ENCODE measurements at regions not wholly inside any gene's neighbourhood (a gene's known extent, or its start where the extent isn't known, plus 50 kb on each side); places are given as distances from the start of the nearest gene placed in this dataset.

DNA sequence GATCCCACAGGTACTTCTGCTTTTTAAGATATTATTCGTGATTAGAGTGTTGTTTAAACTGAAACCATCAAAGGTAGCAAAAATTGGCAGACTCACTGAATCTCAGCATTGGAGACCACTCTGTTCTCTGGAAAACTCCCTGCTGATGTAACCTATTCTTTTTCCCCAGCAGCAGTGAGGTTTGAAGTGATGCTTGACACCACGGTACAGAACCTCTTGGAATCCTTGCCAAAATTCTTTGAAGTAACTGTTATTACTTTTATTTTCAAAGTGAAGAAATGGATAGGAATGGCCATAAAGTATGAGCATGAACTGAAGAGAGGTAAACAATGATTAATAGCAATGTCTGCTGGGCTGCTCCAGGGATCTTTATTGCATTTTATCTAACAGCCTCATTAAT, 66.4 kb upstream of the KL start:
- Histone ChIP-seq H3K4me1 (ENCODE audit: control insufficient read depth, insufficient read depth, low read length) (no peaks in the 10 kb centered on the region), H3K9ac (ENCODE audit: low read length) (no peak overlapping the region), H3K4me3 (ENCODE audit: low read length) (no peak overlapping the region), H3K27me3 (replicated peaks; ENCODE audit: control insufficient read depth, insufficient read depth, low read length) (peaks cover 6% of the 10 kb centered on the region), H3K9me3 (ENCODE audit: control insufficient read depth, low read length) (peaks cover 17% of the 10 kb centered on the region), H3K36me3 (ENCODE audit: control insufficient read depth, insufficient read depth, low read length, severe bottlenecking) (no peaks in the 10 kb centered on the region)
- DNase-seq (ENCODE audit: low read depth) = no peak

DNA sequence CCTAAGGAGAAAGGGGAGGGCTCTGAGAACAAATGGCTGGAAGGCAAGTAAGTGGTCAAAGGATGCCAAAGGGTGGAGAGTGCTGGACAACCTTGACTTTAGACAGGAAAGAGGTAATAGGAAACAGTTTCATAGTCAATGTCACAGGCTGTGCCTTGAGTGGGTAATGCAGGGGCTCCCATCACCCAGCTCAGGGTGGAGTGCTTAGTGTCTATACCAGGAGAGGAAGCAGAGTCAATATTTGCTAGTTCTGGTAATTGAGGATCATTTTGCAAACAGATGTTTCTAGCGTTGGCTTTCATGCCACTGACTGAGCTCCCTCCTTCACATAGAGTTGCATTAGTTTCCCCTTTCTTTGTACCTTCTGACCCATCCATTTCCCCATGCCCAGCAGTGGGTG, 64.6 kb upstream of the KL start:
- H3K27me3 ChIP-seq (replicated peaks; ENCODE audit: control insufficient read depth, insufficient read depth, low read length) = peaks cover 6% of the 10 kb centered on the region
- H3K4me1 ChIP-seq (ENCODE audit: control insufficient read depth, insufficient read depth, low read length) = peaks cover 8% of the 10 kb centered on the region
- H3K4me3 ChIP-seq (ENCODE audit: low read length) = no peak overlapping the region
- H3K9ac ChIP-seq (ENCODE audit: low read length) = no peak overlapping the region
- no peak for DNase-seq (ENCODE audit: low read depth)
- H3K9me3 ChIP-seq (ENCODE audit: control insufficient read depth, low read length) = peaks cover 4% of the 10 kb centered on the region
- no peaks in the 10 kb centered on the region for H3K36me3 ChIP-seq (ENCODE audit: control insufficient read depth, insufficient read depth, low read length, severe bottlenecking)

DNA sequence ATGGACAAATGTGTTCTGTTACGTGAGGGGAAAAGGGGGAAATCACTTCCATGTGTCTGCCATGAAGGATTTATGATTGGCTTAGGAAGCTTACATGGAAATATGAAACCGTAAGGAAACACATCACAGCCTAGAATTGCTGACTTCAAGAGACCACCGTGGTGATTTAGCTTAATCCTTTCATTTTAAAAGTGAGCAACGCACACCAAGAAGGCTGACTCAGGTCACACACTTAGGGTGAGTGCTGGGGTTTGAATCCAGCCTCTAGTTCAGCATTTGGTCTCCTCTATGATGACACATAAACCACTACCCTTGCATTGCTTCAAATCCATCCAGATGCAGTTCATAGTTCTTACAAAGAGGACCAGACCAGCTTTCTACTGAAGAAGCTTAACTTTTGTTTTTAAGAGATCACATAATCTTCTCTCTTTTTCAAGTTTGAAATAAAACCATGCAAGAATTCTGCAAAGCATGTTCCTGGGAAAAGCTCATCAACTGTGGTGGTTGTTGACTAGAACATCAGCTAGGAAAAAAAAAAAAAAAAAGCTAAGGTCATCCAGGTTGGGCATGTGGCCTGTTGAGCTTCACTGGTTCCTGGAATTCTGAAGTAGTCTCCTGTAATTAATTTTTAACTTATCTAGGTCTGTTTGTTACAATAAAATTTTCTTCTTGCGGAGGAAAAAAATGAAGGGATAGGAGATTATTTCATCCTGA, 60.2 kb upstream of the KL start:
- H3K27me3 ChIP-seq (replicated peaks; ENCODE audit: control insufficient read depth, insufficient read depth, low read length) = peaks cover 23% of the 10 kb centered on the region
- H3K4me1 ChIP-seq (ENCODE audit: control insufficient read depth, insufficient read depth, low read length) = peaks cover 8% of the 10 kb centered on the region
- no peaks in the 10 kb centered on the region for H3K36me3 ChIP-seq (ENCODE audit: control insufficient read depth, insufficient read depth, low read length, severe bottlenecking)
- H3K9me3 ChIP-seq (ENCODE audit: control insufficient read depth, low read length) = no peaks in the 10 kb centered on the region
- no peak overlapping the region for H3K9ac ChIP-seq (ENCODE audit: low read length)
- no peak overlapping the region for H3K4me3 ChIP-seq (ENCODE audit: low read length)
- DNase-seq (ENCODE audit: low read depth) = no peak

DNA sequence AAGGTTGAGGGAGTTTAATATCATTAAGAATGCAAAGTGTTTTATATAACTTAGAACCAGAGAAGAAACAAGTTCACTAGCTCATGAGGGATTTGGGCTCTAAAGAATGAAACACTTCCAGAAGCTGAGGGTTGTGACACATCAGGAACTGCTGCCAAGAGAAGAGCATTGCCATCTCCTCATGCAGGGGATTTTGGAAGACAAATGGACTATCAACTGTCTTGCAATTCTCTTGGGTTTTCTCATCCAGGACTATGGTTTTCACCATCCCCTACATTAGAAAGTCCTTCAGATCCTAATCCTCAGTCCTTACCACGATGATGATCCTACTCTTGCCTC, 59.7 kb upstream of the KL start:
- DNase-seq (ENCODE audit: low read depth) = no peak
- H3K9me3 ChIP-seq (ENCODE audit: control insufficient read depth, low read length) = no peaks in the 10 kb centered on the region
- no peaks in the 10 kb centered on the region for H3K36me3 ChIP-seq (ENCODE audit: control insufficient read depth, insufficient read depth, low read length, severe bottlenecking)
- no peak overlapping the region for H3K4me3 ChIP-seq (ENCODE audit: low read length)
- H3K9ac ChIP-seq (ENCODE audit: low read length) = no peak overlapping the region
- peaks cover 28% of the 10 kb centered on the region for H3K27me3 ChIP-seq (replicated peaks; ENCODE audit: control insufficient read depth, insufficient read depth, low read length)
- peaks cover 8% of the 10 kb centered on the region for H3K4me1 ChIP-seq (ENCODE audit: control insufficient read depth, insufficient read depth, low read length)

DNA sequence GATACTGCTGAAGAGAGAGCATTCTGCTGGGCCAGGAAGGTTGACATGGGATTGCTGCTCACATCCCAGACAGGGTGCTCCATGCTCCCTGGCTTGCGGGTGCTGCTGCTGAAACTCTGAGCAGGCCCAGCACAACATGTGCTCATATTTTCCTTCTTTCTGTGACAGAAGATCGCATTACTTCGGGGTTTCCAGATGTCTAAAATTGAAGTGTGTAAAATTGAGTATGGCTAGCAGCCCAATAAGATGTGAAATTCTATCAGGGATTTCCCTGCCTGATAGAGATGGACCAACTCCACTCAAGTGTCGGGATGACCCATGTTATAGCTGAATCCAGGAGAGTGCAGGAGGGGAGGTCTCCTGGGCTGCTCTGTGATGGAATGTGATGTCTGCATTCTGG, 55.6 kb upstream of the KL start:
- Histone ChIP-seq H3K9ac (ENCODE audit: low read length) (no peak overlapping the region), H3K27me3 (replicated peaks; ENCODE audit: control insufficient read depth, insufficient read depth, low read length) (peaks cover 23% of the 10 kb centered on the region), H3K4me3 (ENCODE audit: low read length) (no peak overlapping the region), H3K9me3 (ENCODE audit: control insufficient read depth, low read length) (no peaks in the 10 kb centered on the region), H3K4me1 (ENCODE audit: control insufficient read depth, insufficient read depth, low read length) (peaks cover 8% of the 10 kb centered on the region), H3K36me3 (ENCODE audit: control insufficient read depth, insufficient read depth, low read length, severe bottlenecking) (no peaks in the 10 kb centered on the region)
- DNase-seq (ENCODE audit: low read depth) = no peak

DNA sequence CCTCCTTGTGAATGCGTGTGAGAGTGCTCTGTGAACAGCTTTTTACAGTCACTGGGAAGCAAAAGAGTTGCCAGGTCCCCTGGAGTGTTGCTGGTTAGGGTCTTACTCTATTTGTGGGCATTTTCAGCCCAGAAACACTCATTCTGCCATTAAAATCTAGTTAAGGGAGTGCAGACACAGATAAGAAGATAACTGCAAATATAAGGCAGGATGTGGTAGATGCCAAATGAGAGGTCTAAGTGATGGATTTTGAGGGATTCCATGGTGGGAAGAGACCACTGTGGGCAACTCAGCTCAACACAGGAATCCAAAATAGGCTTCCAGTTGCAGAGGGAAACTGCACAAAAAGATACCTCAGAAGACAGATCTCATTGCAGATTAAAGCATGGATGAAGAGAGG, 54.5 kb upstream of the KL start:
- Histone ChIP-seq H3K9me3 (ENCODE audit: control insufficient read depth, low read length) (no peaks in the 10 kb centered on the region), H3K4me1 (ENCODE audit: control insufficient read depth, insufficient read depth, low read length) (no peaks in the 10 kb centered on the region), H3K36me3 (ENCODE audit: control insufficient read depth, insufficient read depth, low read length, severe bottlenecking) (no peaks in the 10 kb centered on the region), H3K27me3 (replicated peaks; ENCODE audit: control insufficient read depth, insufficient read depth, low read length) (peaks cover 23% of the 10 kb centered on the region), H3K4me3 (ENCODE audit: low read length) (no peak overlapping the region), H3K9ac (ENCODE audit: low read length) (no peak overlapping the region)
- DNase-seq (ENCODE audit: low read depth) = no peak

DNA sequence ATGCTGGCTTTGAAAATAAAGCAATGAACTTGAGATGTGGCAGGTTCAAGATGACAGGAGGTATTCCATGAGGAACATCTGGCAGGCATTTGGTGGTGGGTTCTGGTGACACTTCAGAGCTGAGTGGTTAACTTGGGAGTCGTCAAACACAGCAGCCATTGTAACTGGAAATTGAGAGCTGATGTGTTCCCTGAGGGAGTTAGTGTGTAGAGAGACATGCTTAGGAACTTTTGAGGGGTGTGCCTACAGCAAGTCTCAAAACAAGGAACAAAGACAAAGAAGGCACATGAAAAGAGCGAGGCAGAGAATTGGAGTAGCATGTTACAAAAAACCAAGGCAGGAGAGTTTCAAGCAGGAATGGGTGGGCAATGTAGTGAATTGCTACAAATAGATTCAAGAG, 53.9 kb upstream of the KL start:
- H3K4me1 ChIP-seq (ENCODE audit: control insufficient read depth, insufficient read depth, low read length) = no peaks in the 10 kb centered on the region
- H3K9me3 ChIP-seq (ENCODE audit: control insufficient read depth, low read length) = no peaks in the 10 kb centered on the region
- H3K4me3 ChIP-seq (ENCODE audit: low read length) = no peak overlapping the region
- H3K9ac ChIP-seq (ENCODE audit: low read length) = no peak overlapping the region
- H3K27me3 ChIP-seq (replicated peaks; ENCODE audit: control insufficient read depth, insufficient read depth, low read length) = peaks cover 22% of the 10 kb centered on the region
- no peak for DNase-seq (ENCODE audit: low read depth)
- H3K36me3 ChIP-seq (ENCODE audit: control insufficient read depth, insufficient read depth, low read length, severe bottlenecking) = no peaks in the 10 kb centered on the region

DNA sequence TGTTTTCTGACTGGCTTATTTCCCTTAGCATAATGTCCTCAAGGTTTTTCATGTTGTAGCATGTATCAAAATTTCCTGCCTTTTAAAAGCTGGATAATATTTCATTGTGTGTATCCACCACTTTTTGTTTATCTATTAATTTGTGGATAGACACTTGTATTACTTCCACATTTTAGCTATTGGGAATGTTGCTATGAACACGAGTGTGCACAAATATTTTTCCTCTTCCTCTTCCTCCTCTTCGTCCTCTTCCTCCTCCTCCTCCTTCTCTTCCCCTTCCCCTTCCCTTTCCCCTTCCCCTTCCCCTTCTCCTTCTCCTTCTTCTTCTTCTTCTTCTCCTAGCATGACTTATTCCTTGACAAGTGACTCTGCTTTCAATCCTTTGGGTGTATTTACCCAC, 51.2 kb upstream of the KL start:
- Histone ChIP-seq H3K9ac (ENCODE audit: low read length) (no peak overlapping the region), H3K4me1 (ENCODE audit: control insufficient read depth, insufficient read depth, low read length) (peaks cover 11% of the 10 kb centered on the region), H3K27me3 (replicated peaks; ENCODE audit: control insufficient read depth, insufficient read depth, low read length) (peaks cover 9% of the 10 kb centered on the region), H3K4me3 (ENCODE audit: low read length) (no peak overlapping the region), H3K9me3 (ENCODE audit: control insufficient read depth, low read length) (no peaks in the 10 kb centered on the region), H3K36me3 (ENCODE audit: control insufficient read depth, insufficient read depth, low read length, severe bottlenecking) (no peaks in the 10 kb centered on the region)
- DNase-seq (ENCODE audit: low read depth) = no peak

All from adipocyte (in vitro differentiated cells).